Activated naive CD4-positive, alpha-beta T cell treated with anti-CD3 and anti-CD28 coated beads for 36 hours (primary cell): ENCODE measurements at regions not wholly inside any gene's neighbourhood (a gene's known extent, or its start where the extent isn't known, plus 50 kb on each side); places are given as distances from the start of the nearest gene placed in this dataset.
"Not testable (repeated sequence)": the region's sequence is repeated elsewhere in the genome, so short reads cannot be mapped to it uniquely, and the experiment has no call there.

Source experiments
- CTCF ChIA-PET: fragments of 350-600 bp; sonication (Branson Sonifier 250); formaldehyde crosslinking; loops from one replicate; lab custom pipeline; 2021; ENCODE audit warnings: antibody characterized with exemption; lab: Charles Lee
- DNase-seq: peaks from one replicate; pipeline ENCODE4 v3.0.0-alpha.2; 2020
- H3K27ac Mint-ChIP-seq: one replicate; pipeline ENCODE4 v1.8.0; 2021; ENCODE audit warnings: mild to moderate bottlenecking, mixed read lengths
- H3K27me3 Mint-ChIP-seq: one replicate; pipeline ENCODE4 v1.8.0; 2021; ENCODE audit warnings: low read depth, mixed read lengths
- H3K36me3 Mint-ChIP-seq: one replicate; pipeline ENCODE4 v1.8.0; 2021; ENCODE audit warnings: low read depth, mixed read lengths
- H3K4me1 Mint-ChIP-seq: one replicate; pipeline ENCODE4 v1.8.0; 2021; ENCODE audit warnings: low read depth, mixed read lengths
- H3K4me3 Mint-ChIP-seq: one replicate; pipeline ENCODE4 v1.8.0; 2021; ENCODE audit warnings: mild to moderate bottlenecking, moderate library complexity, mixed read lengths
- H3K9me3 Mint-ChIP-seq: one replicate; pipeline ENCODE4 v1.8.0; 2021; ENCODE audit warnings: mixed read lengths
- intact Hi-C: fragments of 100-400 bp; cut with micrococcal nuclease; formaldehyde crosslinking; loops from one replicate; pipeline ENCODE4 v1.15.1; 2023

DNA sequence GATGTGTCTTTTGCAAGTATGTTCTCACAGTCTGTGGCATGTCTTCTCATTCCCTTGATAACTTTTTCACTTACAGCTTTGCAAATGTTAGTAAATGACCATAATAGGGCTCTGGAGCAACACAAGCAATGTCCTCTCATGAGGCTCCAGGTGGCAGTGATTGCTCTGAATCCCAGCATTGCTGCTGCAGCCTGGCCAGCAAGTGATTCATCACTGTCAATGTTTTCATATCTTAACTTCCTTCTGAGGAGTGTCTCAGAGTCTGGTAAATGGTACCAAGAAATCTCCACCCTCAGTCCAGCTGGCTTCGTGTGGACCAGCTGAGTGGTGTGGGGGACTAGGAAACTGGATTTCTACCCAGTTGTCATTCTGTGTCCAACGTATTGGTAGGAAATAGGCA is 139.6 kb downstream of the MYLK4 start:
- H3K36me3 Mint-ChIP-seq, result no peaks in the 10 kb centered on the region
- peaks cover 10% of the 10 kb centered on the region for H3K27me3 Mint-ChIP-seq
- no peaks in the 10 kb centered on the region for H3K9me3 Mint-ChIP-seq
- H3K4me1 Mint-ChIP-seq, result no peaks in the 10 kb centered on the region
- no peak overlapping the region for H3K4me3 Mint-ChIP-seq
- CTCF ChIA-PET, result interaction anchor here (0.6 kb wide), 1 partner anchor 24 kb away, joined by 3 read pairs; no protein-coding TSS in a partner anchor
- DNase-seq, result no peak
- H3K27ac Mint-ChIP-seq, result no peak overlapping the region
- intact Hi-C loops, result no loop called here

DNA sequence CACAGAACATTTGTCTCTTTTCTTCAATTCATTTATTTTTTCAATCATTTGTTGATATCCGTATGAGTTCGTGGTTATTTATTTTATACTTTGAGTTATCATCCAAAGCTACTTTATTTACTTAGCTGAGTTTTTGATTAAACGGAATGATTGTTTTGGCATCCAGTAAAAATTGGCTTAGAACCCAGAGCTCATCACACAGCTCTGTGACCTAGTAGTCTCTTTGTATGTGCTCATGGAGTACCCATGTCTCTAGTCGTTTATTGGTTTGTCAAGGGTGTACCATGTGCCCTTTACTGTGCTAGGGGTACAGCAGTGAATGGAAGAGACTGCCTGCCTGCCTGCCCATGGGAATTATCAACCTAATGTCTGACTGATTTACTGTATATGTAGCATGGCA is 142.2 kb downstream of the MYLK4 start:
- H3K27ac Mint-ChIP-seq, result no peak overlapping the region
- no peak overlapping the region for H3K4me3 Mint-ChIP-seq
- DNase-seq, result no peak
- no peaks in the 10 kb centered on the region for H3K4me1 Mint-ChIP-seq
- CTCF ChIA-PET, result interaction anchor here (1.0 kb wide), 1 partner anchor 26 kb away, joined by 3 read pairs; no protein-coding TSS in a partner anchor
- peaks cover 5% of the 10 kb centered on the region for H3K27me3 Mint-ChIP-seq
- no peaks in the 10 kb centered on the region for H3K9me3 Mint-ChIP-seq
- H3K36me3 Mint-ChIP-seq, result no peaks in the 10 kb centered on the region
- intact Hi-C loops, result no loop called here

DNA sequence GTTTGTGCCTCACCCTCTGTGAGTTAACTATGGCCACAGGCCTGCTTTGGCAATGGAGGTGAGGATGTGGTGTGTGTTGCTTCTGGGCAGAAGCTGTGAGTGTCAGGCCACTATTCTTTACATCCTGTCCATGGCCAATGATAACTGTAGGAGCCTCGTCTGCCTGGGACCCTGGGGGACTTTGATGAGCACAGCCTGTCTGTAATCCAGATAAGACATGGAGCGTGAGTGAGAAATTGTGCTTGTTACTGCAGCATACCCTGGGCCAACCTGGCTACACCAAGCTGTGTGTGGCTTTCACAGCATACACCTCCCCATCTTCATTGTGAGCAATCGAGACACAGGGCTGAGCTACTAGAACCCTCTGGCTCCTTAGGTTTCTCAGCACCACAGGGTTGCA is 150.4 kb downstream of the MYLK4 start:
- Mint-ChIP-seq H3K9me3 (no peaks in the 10 kb centered on the region), H3K4me1 (no peaks in the 10 kb centered on the region), H3K27ac (no peak overlapping the region), H3K27me3 (peaks cover 2% of the 10 kb centered on the region), H3K4me3 (no peak overlapping the region), H3K36me3 (no peaks in the 10 kb centered on the region)
- CTCF ChIA-PET, result no interaction called here
- no peak for DNase-seq
- intact Hi-C loops, result no loop called here

DNA sequence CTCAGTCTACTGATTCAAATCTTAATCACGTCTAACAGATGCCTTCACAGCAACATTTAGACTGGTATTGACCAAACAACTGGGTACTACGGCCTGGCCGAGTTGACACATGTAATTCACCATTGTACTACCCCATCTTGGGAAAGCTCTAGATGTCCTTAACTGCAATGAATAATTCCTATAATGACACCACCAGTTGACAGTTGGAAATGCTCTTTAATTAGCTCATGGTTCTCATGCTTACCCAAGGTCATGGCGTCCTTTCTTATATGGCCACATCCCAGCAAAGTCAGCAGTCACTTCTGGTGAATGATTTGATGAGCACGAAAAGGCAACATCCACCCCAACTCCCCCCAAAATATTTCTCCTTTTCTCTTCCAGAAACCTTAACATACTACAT is 150.9 kb downstream of the MYLK4 start:
- H3K27ac Mint-ChIP-seq, result no peak overlapping the region
- no peaks in the 10 kb centered on the region for H3K9me3 Mint-ChIP-seq
- H3K4me1 Mint-ChIP-seq, result no peaks in the 10 kb centered on the region
- DNase-seq, result no peak
- H3K4me3 Mint-ChIP-seq, result no peak overlapping the region
- no peaks in the 10 kb centered on the region for H3K36me3 Mint-ChIP-seq
- intact Hi-C loops, result no loop called here
- peaks cover 2% of the 10 kb centered on the region for H3K27me3 Mint-ChIP-seq
- CTCF ChIA-PET, result no interaction called here

DNA sequence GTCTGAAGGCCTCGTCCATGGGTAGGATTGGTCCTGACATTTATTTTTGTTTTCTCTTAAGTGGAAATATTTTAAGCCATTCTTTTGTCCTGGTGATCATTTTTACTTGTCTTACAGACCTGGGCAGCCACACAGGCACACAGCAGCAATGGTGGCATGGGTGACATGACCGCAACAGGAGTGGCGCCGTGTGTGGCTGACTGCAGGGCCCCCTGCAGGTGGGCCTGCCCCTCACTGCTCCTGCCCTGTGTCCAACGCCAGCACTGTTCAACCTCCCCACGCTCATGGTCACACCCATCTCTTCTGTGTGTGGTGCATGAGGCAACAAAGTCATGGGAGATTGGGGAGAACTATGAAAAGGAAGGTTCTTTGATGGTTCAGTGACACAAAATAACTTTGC is 151.9 kb downstream of the MYLK4 start:
- no peak overlapping the region for H3K4me3 Mint-ChIP-seq
- intact Hi-C loops, result no loop called here
- H3K9me3 Mint-ChIP-seq, result no peaks in the 10 kb centered on the region
- no peaks in the 10 kb centered on the region for H3K4me1 Mint-ChIP-seq
- CTCF ChIA-PET, result no interaction called here
- DNase-seq, result no peak
- peaks cover 2% of the 10 kb centered on the region for H3K27me3 Mint-ChIP-seq
- no peaks in the 10 kb centered on the region for H3K36me3 Mint-ChIP-seq
- H3K27ac Mint-ChIP-seq, result no peak overlapping the region

DNA sequence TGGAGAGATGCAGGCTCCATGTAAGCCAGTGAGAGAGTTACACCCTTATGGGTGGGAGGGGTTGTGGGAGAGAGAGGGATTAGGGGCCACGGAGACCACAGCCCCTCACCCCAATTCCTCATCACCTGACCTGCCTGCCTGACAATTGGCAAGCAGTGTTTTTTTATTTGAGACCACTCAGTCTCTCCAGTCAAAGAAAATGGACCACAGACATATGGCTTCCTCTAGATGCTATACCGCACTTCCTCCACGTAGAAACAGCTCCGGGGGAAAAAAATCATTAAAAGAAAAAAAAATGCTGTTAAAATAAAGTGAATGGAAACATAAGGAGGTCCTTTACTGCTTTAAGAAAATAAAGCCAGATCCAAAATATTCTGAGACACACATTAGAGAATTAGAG is 152.7 kb downstream of the MYLK4 start:
- Mint-ChIP-seq H3K4me3 (no peak overlapping the region), H3K9me3 (no peaks in the 10 kb centered on the region), H3K4me1 (no peaks in the 10 kb centered on the region), H3K36me3 (no peaks in the 10 kb centered on the region), H3K27ac (no peak overlapping the region), H3K27me3 (peaks cover 2% of the 10 kb centered on the region)
- CTCF ChIA-PET, result no interaction called here
- intact Hi-C loops, result no loop called here
- DNase-seq, result no peak

DNA sequence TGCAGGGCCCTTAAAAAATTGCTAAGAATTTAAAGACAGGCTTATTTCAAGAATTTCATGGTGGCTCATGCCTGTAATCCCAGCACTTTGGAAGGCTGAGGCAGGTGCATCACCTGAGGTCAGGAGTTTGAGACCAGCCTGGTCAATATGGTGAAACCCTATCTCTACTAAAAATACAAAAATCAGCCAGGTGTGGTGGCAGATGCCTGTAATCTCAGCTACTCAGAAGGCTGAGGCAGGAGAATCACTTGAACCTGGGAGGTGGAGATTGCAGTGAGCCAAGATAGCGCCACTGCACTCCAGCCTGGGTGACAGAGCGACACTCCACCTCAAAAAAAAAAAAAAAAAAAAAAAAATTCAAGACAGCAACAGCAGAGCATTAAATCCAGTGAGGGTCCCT is 153.3 kb downstream of the MYLK4 start:
- H3K9me3 Mint-ChIP-seq, H3K27ac Mint-ChIP-seq, CTCF ChIA-PET, DNase-seq, H3K27me3 Mint-ChIP-seq, H3K36me3 Mint-ChIP-seq, H3K4me1 Mint-ChIP-seq, intact Hi-C loops, H3K4me3 Mint-ChIP-seq: not testable (repeated sequence)

DNA sequence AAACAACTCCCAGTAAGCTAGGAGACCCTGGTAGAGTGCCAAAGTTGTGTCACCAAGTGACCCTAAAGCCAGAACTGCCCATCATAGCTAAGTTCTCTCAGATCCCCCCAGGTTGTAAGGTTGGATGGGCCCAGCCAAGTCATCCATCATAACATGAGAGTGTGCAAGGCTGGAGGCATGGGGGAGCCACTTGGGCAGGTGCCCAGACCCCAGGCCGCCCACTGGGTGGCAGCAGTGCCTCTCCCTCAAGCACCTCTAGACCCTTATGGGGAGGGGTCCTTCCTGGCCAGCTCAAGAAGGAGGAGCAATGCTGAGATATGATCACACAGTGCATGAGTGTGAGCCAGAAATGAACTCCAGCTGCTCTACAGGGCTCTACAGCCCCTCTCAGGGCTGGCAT is 154.5 kb downstream of the MYLK4 start:
- intact Hi-C loops, result no loop called here
- no peak overlapping the region for H3K4me3 Mint-ChIP-seq
- no peaks in the 10 kb centered on the region for H3K9me3 Mint-ChIP-seq
- CTCF ChIA-PET, result no interaction called here
- H3K27me3 Mint-ChIP-seq, result peaks cover 5% of the 10 kb centered on the region
- DNase-seq, result no peak
- no peaks in the 10 kb centered on the region for H3K4me1 Mint-ChIP-seq
- no peaks in the 10 kb centered on the region for H3K36me3 Mint-ChIP-seq
- no peak overlapping the region for H3K27ac Mint-ChIP-seq

DNA sequence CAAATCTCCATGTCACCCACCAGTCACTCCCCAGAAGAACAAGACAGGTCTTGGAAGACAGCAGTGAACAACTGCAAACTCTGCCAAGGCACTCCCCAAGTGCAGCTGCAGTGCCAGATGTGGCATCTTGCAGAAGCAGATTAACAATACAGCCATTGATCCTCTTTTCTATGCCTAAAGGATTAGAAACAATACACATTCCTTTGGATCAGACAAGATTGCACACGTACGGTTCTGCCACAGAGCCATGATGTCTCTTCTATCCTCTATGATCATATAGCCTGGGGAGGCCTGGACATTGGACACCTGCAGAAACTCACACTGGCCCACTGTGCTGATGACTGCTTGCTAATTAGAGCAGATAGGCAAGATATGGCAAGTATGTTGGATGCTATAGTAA is 155.9 kb downstream of the MYLK4 start:
- CTCF ChIA-PET, result no interaction called here

DNA sequence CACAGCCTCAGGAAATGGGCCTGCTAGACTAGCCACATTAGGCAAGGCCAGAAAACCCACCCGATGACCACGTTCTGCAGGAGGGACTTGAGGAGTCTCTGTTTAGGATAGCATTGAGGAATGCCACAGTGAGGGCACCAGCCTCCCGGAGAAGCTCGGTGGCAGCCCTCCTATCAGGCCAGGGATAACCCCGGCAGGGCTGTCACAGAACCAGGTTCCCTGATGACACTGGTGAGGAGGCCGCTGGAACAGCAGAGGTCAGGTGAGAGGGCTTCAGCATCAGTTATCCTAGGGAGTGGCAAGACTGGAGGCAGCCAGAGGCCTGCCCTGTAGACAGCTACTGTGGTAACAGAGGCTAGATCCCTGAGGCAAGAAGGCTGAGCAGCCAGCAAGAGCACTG is 157.6 kb downstream of the MYLK4 start:
- CTCF ChIA-PET, result no interaction called here
- no peaks in the 10 kb centered on the region for H3K9me3 Mint-ChIP-seq
- intact Hi-C loops, result no loop called here
- no peak overlapping the region for H3K27ac Mint-ChIP-seq
- no peaks in the 10 kb centered on the region for H3K36me3 Mint-ChIP-seq
- no peak for DNase-seq
- peaks cover 13% of the 10 kb centered on the region for H3K27me3 Mint-ChIP-seq
- no peak overlapping the region for H3K4me3 Mint-ChIP-seq
- no peaks in the 10 kb centered on the region for H3K4me1 Mint-ChIP-seq

More for the DNA sequence above, 155.9 kb downstream of the MYLK4 start:
- intact Hi-C loops, result no loop called here
- Mint-ChIP-seq H3K27me3 (peaks cover 7% of the 10 kb centered on the region), H3K4me3 (no peak overlapping the region), H3K36me3 (no peaks in the 10 kb centered on the region), H3K9me3 (no peaks in the 10 kb centered on the region), H3K27ac (no peak overlapping the region), H3K4me1 (no peaks in the 10 kb centered on the region)
- DNase-seq, result no peak

DNA sequence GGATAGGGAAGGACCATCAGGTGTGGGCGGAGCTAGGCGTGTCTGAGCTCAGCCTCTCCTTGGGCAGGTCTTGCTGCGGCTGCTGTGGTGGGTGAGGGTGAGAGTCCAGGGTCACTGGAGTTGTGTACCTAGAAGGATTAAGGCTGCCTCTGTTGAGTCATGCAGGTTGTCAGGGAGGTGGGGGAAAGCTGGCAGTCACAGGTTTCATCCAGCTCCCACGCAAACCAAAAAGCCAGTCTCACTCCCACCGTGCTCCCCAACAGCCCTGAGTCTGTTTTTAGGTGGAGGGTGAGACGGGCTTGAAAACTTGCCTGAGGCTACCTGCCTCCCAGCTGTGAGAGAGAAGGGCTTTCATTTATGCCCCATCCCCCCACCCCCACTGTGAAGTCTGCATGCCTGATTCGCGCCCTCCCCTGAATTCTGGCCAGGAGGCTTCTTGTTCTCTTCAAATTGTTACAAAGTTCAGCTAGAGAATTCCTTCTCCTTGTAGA is 161.5 kb downstream of the MYLK4 start:
- peaks cover 3% of the 10 kb centered on the region for H3K9me3 Mint-ChIP-seq
- peaks cover 20% of the 10 kb centered on the region for H3K27me3 Mint-ChIP-seq
- CTCF ChIA-PET, result interaction anchor here (1.7 kb wide), 1 partner anchor 45 kb away, joined by 7 read pairs; no protein-coding TSS in a partner anchor
- intact Hi-C loops, result no loop called here
- no peaks in the 10 kb centered on the region for H3K4me1 Mint-ChIP-seq
- H3K27ac Mint-ChIP-seq, result no peak overlapping the region
- H3K4me3 Mint-ChIP-seq, result no peak overlapping the region
- H3K36me3 Mint-ChIP-seq, result no peaks in the 10 kb centered on the region
- no peak for DNase-seq

DNA sequence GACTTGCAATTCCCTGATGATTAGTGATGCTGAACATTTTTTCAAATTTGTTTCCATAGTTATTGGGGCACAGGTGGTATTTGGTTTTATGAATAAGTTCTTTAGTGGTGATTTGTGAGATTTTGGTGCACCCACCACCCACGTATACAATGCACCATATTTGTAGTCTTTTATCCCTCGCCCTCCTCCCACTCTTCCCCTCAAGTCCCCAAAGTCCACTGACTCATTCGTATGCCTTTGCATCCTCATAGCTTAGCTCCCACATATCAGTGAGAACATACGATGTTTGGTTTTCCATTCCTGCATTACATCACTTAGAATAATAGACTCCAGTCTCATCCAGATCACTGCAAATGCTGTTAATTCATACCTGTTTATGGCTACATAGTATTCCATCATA is 167.3 kb downstream of the MYLK4 start:
- no peak for DNase-seq

DNA sequence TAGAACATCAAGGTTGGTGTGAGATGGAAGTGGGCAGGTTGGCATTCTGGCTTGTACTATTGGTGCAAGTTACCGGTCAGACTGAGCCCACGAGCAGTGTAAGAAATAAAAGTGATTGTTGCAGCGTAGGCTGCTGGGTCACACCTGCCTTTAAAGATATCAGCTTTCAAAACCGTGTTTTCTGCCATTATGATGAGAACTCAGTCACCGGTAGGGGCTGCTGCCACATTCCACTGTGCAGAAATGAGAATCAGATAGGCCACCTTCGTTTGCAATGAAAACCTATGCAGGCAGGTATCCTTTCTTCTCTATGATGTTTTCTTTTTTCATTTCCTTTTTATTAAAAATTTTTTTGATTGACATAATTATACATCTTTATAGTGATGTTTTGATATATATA is 168.5 kb downstream of the MYLK4 start:
- CTCF ChIA-PET, result no interaction called here
- H3K4me3 Mint-ChIP-seq, result no peak overlapping the region
- intact Hi-C loops, result no loop called here
- peaks cover 3% of the 10 kb centered on the region for H3K9me3 Mint-ChIP-seq
- no peaks in the 10 kb centered on the region for H3K4me1 Mint-ChIP-seq
- H3K36me3 Mint-ChIP-seq, result no peaks in the 10 kb centered on the region
- H3K27ac Mint-ChIP-seq, result no peak overlapping the region
- DNase-seq, result no peak
- H3K27me3 Mint-ChIP-seq, result peaks cover 10% of the 10 kb centered on the region

More for the DNA sequence above, 167.3 kb downstream of the MYLK4 start:
- peaks cover 3% of the 10 kb centered on the region for H3K9me3 Mint-ChIP-seq
- H3K36me3 Mint-ChIP-seq, result no peaks in the 10 kb centered on the region
- peaks cover 16% of the 10 kb centered on the region for H3K27me3 Mint-ChIP-seq
- H3K4me1 Mint-ChIP-seq, result no peaks in the 10 kb centered on the region
- no peak overlapping the region for H3K27ac Mint-ChIP-seq
- CTCF ChIA-PET, result no interaction called here
- H3K4me3 Mint-ChIP-seq, result no peak overlapping the region
- intact Hi-C loops, result no loop called here
